ENCODE measurements at regions not wholly inside any gene's neighbourhood (a gene's known extent, or its start where the extent isn't known, plus 50 kb on each side); places are given as distances from the start of the nearest gene placed in this dataset.
"Not testable (repeated sequence)": the region's sequence is repeated elsewhere in the genome, so short reads cannot be mapped to it uniquely, and the experiment has no call there.

DNA sequence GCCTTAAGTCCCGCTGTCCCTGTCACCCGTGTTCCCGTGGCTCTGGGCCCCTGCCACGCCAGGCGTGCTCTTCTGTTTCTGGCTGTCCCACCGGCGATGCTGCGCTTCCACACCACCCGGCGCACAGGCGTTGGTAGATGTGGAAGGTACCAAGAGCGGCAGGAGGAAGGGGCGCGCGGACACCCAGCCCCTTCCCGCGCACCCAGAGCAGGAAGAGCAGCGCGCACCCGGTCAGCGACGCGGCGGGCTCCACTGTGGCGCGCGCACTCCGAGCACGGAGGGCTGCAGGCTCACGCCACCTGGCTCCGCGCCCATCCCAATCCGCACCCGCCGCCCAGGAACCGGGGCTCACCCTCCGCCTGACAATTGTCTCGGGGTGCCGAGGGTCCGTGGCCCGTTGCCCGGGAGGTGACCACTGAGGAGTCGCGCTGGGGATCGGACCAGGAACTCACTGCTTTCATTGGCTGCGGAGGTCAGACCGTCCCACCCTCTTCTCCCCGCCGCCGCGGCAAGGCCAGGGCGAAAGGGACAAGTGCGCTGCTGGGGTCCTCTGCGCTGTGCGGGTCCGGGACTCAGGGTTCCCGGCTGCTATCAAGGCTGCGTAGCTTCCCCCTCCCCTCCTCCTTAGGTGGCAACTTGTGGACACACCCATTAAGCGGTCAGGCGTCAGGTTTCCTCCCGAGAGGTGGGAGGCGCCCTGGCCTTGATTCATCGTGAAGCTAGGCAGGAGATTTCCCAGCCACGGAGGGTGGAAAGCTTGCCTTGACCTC is 121.6 kb upstream of the ZNF92 start:
- DNase-seq = peak; percentile 48

GRCh38 chr7:65250697-65251395 is 122.8 kb upstream of the ZNF92 start:
- DNase-seq = no peak

DNA sequence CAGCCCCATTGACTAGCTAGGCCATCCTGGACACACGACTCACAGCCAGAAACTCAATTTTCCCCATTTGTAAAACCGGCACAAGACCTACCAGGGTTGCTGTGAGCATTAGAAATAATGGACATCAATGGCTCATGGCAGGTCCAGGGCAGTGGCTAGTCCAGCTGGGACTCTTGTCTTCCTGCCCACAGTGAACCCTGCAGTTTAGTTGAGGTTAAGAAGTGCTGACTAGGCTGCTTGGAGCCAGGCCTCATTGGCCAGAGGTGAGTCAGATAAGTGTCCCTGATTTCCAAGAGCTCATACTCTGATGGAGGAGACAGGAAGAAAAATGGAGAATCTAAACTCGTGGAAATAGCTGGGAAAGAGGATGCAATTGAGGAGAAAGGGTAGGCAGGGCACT is 123.4 kb upstream of the ZNF92 start:
- no peak for DNase-seq

- no peak for DNase-seq
These were observed 126.2 kb upstream of the ZNF92 start for GRCh38 chr7:65247491-65247890.

DNA sequence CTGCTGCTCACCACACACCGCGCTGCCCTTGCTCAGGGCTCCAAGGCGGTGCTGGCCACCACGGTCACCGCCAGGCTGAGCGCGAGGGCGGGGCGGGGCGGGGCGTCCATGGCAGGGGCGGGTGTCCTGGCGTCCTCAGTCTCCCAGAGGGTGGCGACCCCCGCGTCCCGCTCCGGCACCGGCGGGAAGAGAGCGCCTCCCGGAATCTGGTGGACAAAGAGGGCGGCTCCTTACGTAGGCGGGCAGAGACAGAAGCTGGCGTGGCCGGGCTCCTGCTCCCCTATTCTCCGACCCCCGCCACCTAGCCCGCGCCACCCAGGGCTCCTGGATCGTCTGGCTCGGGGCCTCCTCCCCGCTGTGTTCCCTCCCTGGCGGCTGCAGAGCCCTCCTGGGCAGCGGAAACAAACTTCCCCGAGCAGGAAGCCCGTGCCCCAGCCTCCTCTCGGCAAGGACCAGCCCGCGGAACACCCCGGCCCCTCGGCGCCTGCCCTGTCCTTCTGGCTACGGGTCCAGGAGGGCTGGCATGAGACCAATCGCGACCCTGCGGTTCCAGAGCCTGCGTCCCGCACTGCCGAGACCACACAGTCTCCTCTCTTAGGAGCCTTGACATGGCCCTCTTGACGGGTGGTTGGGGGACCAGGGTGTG is 133.8 kb upstream of the ZNF92 start:
- peak; percentile 18 for DNase-seq

- no peak for DNase-seq
These were observed 134.3 kb upstream of the ZNF92 start for GRCh38 chr7:65239324-65239706.

DNA sequence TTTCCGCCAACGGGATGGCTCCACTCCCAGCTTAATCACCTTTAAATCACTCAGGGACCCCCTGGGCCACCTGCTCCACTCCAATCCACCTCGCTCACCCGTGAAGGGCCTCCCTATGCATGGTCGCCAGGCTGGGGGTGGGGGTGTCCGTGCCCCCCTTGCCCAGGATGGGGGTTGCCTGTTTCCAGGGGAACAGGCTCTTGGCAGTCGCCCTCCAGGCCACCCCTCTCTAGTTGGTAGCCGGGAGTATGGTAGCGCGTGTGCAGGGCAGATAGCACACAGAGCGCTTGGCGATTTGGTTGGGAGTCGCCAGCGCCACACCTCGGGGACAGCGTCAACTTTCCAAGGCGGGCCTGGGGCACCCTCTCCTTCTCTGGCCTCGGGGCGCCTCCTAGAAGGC is 134.9 kb upstream of the ZNF92 start:
- DNase-seq = no peak

- DNase-seq = no peak
These were observed 138.1 kb upstream of the ZNF92 start for GRCh38 chr7:65235586-65235985.

GRCh38 chr7:65233409-65234034 is 140.1 kb upstream of the ZNF92 start:
- DNase-seq = no peak

GRCh38 chr7:65230231-65230630 is 143.4 kb upstream of the ZNF92 start:
- DNase-seq = no peak

- no peak for DNase-seq
These were observed 148.1 kb upstream of the ZNF92 start for GRCh38 chr7:65225422-65226006.

- no peak for DNase-seq
These were observed 151.0 kb upstream of the ZNF92 start for GRCh38 chr7:65222655-65223054.

GRCh38 chr7:65221683-65222082 is 152.0 kb upstream of the ZNF92 start:
- no peak for DNase-seq

DNA sequence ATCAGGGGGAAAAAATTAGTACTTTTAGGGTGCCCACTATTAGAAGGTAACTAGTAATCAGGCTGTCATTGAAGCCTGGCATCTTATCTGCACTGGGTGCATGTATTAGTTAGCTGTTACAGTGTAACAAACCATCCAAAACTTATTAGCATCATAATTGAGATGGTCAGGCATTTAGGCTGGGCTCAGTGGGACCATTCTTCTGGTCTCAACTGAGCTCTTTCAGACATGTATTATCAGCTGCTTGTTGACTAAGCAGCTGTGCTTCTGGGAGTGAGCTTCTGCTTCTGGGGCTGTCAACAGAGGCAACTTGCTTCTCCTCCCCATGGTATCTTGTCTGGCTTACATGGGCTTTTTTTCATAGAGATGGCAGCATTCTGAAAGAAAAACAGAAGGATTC is 154.0 kb upstream of the ZNF92 start:
- DNase-seq = no peak

DNA sequence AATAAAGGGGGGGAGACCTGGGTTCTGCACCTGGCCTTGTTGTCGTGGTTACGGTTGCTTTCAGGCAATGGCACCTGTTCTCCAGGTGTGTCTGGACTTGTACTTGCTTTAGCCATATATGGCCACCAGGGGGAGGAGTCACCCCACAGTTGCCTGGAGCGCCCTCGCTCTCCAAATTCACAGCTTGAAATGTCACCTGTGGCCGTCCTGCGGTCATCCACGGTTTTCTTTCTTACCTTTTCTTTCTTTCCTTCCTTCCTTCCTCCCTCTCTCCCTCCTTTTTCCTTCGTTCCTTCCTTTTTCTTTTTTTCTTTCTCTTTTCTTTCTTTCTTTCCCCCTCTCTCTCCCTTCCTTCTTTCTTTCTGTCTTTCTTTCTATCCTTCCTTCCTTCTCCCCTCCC is 157.2 kb upstream of the ZNF92 start:
- peak; percentile 66 for DNase-seq

GRCh38 chr7:65213260-65213659 is 160.4 kb upstream of the ZNF92 start:
- DNase-seq = not testable (repeated sequence)

DNA sequence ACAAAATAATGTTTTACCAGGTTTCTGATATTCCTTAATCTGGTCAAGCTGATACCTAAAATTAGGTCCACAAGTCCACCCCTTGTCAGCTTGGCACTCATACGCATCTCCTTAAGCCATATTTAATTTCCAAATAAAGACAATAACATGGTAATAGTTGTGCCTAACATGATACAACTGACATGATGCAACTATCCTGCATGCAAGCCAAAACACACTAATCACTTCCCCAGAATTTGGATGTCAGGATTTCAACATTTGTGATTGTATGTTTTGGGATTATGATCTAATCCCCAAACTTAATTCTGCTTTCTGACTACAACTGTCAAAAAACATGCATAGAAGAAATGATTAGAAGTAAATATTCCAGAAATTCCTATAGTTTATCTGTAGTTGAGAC is 174.4 kb upstream of the ZNF92 start:
- DNase-seq = not testable (repeated sequence)

DNA sequence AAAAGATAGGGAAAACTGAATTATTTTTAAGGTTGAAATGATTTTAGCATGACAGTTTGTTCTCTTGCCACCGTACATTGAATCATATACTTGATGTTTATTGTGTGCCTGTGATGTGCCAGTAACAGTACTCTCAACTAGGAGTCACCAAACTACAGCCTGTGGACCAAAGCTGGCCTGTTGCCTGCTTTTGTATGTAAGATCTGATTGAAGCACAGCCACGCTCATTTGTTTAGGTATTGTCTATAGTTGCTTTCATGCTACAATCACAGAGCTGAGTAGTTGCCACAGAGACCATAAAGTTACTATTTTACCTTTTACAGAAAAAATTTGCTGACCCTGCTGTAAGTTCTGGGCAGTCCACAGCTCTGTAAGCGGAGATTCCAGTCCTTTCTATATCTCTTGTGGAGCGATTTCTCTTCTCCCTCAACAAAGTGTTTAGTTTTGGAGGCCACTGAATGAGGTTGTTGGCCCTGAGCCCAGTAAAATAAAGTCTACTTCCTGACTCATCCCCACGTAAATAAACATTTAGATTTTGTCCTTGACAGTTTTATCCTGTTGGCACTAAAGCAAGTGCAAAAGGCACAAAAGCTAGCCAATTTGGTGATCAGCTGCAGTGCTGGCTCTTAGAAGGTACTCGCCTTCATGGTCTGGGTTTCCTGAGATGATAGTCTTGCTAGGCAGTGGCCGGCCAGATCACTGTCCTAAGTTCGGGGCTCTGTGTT is 180.2 kb upstream of the ZNF92 start:
- not testable (repeated sequence) for DNase-seq

- DNase-seq = not testable (repeated sequence)
These were observed 170.6 kb upstream of the ERV3-1 start for GRCh38 chr7:65177041-65177440.

DNA sequence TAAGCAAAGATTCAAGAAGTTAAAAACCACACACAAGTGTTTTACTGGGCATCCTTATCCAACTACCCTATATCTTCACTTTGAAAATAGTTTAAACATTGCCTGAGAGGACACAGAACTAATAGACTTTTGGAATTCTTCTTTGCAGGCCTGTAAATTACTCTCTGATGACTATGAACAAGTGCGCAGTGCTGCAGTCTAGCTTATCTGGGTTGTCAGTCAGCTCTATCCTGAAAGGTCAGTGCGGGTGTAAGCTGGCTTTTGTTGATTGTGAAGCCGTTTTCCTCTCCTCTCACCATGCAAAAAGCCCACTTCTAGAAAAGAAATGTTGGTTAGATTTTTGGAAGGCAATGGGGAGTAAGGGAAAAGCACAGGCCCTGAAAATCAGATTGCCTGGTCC is 143.6 kb upstream of the ERV3-1 start:
- DNase-seq = not testable (repeated sequence)

DNA sequence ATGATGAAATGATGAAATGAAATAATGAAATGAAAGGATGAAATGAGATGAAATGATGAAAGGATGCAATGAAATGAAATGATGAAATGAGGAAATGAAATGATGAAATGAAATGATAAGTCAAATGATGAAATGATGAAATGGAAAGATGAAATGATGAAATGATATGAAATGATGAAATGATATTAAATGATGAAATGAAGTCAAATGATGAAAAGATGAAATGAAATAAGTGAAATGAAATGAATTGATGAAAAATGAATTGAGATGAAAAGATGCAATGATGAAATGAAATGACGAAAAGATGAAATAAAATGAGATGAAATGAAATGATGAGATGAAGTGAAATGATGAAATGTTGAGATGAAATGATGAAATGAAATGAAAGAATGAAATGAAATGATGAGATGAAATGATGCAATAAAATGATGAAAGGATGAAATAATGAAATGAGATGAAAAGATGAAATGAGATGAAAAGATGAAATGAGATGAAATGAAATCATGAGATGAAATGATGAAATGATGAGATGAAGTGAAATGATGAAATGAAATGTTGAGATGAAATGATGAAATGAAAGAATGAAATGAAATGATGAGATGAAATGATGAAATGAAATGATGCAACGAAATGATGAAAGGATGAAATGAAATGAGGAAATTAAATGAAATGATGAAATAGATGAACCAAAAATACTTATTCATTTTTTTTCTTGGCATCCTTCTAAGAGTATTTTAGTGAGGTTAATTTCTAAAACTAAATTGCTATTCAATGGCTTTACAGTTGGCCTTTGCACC is 139.8 kb upstream of the ERV3-1 start:
- not testable (repeated sequence) for DNase-seq

GRCh38 chr7:65145710-65146109 is 139.2 kb upstream of the ERV3-1 start:
- not testable (repeated sequence) for DNase-seq
